GM18909 (cell line): ENCODE measurements at regions not wholly inside any gene's neighbourhood (a gene's known extent, or its start where the extent isn't known, plus 50 kb on each side); places are given as distances from the start of the nearest gene placed in this dataset.
"Not testable (repeated sequence)": the region's sequence is repeated elsewhere in the genome, so short reads cannot be mapped to it uniquely, and the experiment has no call there.

ENCODE experiments used
- ATAC-seq: cut with Tn5 transposase; IDR thresholded peaks from one replicate; pipeline ENCODE4 v1.9.1; 2021; ENCODE audit warnings: mild to moderate bottlenecking; ENCODE audit not compliant: unreplicated experiment, poor library complexity

- no peak for ATAC-seq
Observed at GRCh38 chr6:140475086-140475485, 1100.6 kb upstream of the CITED2 start.

GRCh38 chr6:140464720-140465119, 1090.3 kb upstream of the CITED2 start:
- no peak for ATAC-seq

GRCh38 chr6:140463312-140463710, 1088.9 kb upstream of the CITED2 start:
- ATAC-seq = no peak

GRCh38 chr6:140462453-140463311, 1088.2 kb upstream of the CITED2 start:
- no peak for ATAC-seq

- no peak for ATAC-seq
Observed at GRCh38 chr6:140462076-140462452, 1087.6 kb upstream of the CITED2 start.

GRCh38 chr6:140460267-140460666, 1085.8 kb upstream of the CITED2 start:
- ATAC-seq = no peak

GRCh38 chr6:140459209-140459608, 1084.8 kb upstream of the CITED2 start:
- ATAC-seq = no peak

- no peak for ATAC-seq
Observed at GRCh38 chr6:140446241-140446640, 1071.8 kb upstream of the CITED2 start.

GRCh38 chr6:140445474-140446004, 1071.1 kb upstream of the CITED2 start:
- no peak for ATAC-seq

- ATAC-seq = not testable (repeated sequence)
Observed at GRCh38 chr6:140443112-140443511, 1068.7 kb upstream of the CITED2 start.

GRCh38 chr6:140441256-140441655, 1066.8 kb upstream of the CITED2 start:
- ATAC-seq = no peak

GRCh38 chr6:140440223-140440835, 1065.9 kb upstream of the CITED2 start:
- ATAC-seq = no peak

GRCh38 chr6:140438346-140438735, 1063.9 kb upstream of the CITED2 start:
- no peak for ATAC-seq

- no peak for ATAC-seq
Observed at GRCh38 chr6:140437619-140438345, 1063.3 kb upstream of the CITED2 start.

GRCh38 chr6:140436023-140436811, 1061.8 kb upstream of the CITED2 start:
- no peak for ATAC-seq

- ATAC-seq = no peak
Observed at GRCh38 chr6:140434761-140435160, 1060.3 kb upstream of the CITED2 start.

- no peak for ATAC-seq
Observed at GRCh38 chr6:140433072-140433471, 1058.6 kb upstream of the CITED2 start.

GRCh38 chr6:140427842-140428241, 1053.4 kb upstream of the CITED2 start:
- no peak for ATAC-seq

- no peak for ATAC-seq
Observed at GRCh38 chr6:140414966-140415620, 1040.6 kb upstream of the CITED2 start.

- no peak for ATAC-seq
Observed at GRCh38 chr6:140403020-140403419, 1028.6 kb upstream of the CITED2 start.
